Epithelial cell of proximal tubule (primary cell): ENCODE measurements at regions not wholly inside any gene's neighbourhood (a gene's known extent, or its start where the extent isn't known, plus 50 kb on each side); places are given as distances from the start of the nearest gene placed in this dataset.
A peak's percentile ranks its signal among the peaks of the same experiment; 100 is the strongest.

Source experiments
- DNase-seq: peaks from one replicate; pipeline ENCODE4 v3.0.0-alpha.2; 2011; ENCODE audit warnings: low read depth
- H3K4me3 ChIP-seq: 2 replicates; pipeline ENCODE4 v1.5.1; 2011; ENCODE audit warnings: low read depth, mild to moderate bottlenecking, low read length
- TF ChIP-seq, protein P1 (sequence below): conservative IDR thresholded peaks from 2 replicates; pipeline ENCODE4 v1.5.1; 2012; ENCODE audit warnings: low read depth, mild to moderate bottlenecking, low read length

DNA sequence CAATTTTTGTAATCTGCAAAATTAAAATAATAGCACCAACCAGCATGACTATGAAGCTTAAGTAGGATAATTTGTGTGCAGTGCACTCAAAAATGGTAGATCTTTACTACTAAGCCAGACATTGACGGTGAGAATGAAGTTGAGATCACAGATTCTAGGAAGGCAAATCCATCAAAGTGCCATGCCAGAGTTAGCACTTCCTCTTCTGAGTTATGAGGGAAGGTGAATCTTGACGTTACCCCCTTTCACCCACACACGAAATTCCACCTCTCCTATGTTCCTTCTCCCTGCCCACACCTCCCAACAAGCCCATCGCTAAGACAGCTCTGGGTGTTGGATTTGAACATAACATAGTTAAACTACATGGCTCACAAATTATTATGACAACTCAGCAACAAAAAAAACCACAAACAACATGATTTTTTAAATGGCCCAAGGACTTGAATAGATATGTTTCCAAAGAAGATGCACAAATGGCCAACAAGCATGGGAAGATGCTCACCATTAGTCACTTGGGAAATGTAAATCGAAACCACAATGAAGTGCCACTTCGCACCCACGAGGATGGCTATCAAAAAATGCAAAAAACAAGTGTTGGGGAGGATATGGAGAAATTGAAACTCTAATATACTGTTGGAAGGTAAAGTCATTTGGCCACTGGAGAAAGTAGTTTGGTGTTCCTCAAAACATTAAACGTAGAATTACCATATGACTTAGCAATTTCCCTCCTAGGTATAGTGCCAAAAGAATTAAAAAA is 119.3 kb upstream of the RAP1B start:
- TF ChIP-seq, protein P1, sequence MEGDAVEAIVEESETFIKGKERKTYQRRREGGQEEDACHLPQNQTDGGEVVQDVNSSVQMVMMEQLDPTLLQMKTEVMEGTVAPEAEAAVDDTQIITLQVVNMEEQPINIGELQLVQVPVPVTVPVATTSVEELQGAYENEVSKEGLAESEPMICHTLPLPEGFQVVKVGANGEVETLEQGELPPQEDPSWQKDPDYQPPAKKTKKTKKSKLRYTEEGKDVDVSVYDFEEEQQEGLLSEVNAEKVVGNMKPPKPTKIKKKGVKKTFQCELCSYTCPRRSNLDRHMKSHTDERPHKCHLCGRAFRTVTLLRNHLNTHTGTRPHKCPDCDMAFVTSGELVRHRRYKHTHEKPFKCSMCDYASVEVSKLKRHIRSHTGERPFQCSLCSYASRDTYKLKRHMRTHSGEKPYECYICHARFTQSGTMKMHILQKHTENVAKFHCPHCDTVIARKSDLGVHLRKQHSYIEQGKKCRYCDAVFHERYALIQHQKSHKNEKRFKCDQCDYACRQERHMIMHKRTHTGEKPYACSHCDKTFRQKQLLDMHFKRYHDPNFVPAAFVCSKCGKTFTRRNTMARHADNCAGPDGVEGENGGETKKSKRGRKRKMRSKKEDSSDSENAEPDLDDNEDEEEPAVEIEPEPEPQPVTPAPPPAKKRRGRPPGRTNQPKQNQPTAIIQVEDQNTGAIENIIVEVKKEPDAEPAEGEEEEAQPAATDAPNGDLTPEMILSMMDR, result no peak
- DNase-seq, result no peak
- H3K4me3 ChIP-seq, result no peak overlapping the region

DNA sequence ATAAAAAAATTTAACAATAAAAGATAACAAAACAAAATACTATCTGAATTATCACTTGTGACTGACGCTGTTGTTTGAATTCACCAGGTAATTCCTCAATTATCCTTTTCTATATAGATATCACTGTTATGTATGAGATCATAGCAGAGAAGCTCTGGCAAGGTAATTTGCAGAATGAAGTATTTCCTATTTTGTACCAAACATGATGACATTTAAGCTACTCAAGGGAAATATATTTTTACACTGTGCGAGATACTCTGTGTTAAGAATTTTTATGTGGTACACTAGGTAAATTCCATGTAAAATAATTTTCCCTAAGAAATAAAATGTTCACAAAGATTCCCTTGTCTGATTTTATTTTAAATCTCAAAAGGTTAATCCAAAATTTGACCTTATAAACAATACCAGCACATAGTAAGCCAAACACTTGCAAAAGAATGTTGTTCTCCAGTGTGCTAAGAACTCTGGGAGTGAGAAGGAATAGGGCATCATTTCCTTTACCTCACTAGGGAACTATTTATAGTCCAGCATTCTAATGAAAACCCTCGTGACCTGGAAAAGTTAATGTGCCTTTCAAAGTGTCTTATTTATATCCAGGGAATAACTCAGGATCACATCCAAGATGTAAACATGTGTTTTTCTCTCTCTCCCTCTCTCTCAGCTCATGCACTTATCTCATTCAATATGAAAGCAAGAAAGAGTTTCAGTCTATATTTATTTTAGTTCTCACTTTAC is 115.2 kb upstream of the RAP1B start:
- DNase-seq, result peak; percentile 22
- TF ChIP-seq, protein P1, result no peak
- no peak overlapping the region for H3K4me3 ChIP-seq

DNA sequence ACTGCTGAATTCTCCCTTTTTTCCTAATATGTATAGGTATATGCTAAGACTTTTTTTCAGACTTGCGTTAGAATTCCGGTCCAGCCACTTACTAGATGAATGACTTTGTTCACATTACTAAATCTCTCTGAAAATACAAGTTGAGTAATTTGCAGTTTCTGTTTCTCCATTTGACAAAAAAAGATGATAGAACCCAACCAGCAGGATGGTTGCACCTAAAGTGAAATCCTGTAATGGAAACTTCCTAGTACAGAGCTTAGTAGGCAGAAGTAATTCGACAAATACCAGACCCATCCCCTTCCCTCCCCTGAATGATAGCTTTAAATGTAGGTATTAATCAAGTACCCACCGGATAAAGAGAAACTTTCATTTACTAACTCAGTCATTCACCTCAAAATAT is 113.6 kb upstream of the RAP1B start:
- no peak for DNase-seq
- no peak overlapping the region for H3K4me3 ChIP-seq
- TF ChIP-seq, protein P1, result no peak

DNA sequence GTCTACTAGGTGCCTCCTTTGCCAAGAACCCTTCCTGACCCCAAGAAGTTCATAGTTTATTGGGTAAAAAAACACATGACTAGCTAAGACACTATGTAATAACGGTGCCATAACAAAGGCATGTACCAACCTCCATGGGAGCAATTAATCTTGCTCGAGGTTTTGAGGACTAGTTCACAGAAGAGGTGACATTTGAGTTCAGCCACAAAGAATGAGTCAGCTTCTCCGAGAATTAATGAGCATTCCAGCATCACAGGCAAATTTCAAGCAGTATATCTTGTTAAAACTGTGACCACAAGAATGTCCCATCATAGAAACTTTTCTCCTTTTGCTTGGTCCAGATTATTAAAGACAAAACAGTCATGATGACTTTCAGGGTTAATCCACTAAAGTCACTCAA is 113.0 kb upstream of the RAP1B start:
- DNase-seq, result peak; percentile 75
- TF ChIP-seq, protein P1, result no peak
- no peak overlapping the region for H3K4me3 ChIP-seq

DNA sequence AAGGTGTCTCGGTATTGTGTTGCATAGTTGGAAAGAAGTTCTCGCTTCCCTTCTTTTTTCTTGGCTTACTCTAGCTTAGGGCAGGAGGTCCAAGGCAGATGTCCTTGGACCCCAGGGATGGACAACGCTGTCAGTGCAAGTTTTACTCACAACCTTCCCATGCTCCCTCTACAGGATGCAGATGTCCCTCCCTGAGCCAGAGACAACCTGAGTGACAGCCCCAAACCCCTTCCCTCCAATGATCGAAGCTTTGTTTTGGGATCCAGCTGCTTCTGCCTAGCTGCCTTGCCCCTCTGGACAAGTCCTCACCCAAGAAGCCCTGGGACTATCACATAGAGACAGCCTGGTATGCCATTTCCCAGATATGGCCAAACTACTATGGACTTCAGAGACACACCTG is 112.0 kb upstream of the RAP1B start:
- no peak for DNase-seq
- TF ChIP-seq, protein P1, result no peak
- H3K4me3 ChIP-seq, result no peak overlapping the region

DNA sequence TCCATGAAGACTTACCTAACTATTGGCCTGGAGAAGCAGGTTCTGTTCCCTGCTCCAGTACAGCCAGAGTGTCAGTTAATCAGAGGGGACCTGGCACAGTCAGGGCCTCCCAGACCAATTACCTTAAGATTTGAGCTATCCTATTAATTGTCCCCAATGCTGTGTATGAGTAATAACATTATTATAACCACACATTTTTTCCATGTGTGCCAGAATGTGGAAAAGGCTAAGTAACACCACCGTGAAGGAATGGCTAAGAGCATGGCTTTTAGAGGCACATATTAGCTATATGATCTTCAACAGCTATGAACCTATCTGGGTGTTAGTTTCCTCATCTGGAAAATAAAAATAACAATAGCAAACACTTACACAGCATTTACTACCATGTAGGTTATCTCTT is 111.1 kb upstream of the RAP1B start:
- H3K4me3 ChIP-seq, result no peak overlapping the region
- no peak for DNase-seq
- TF ChIP-seq, protein P1, result no peak
